ENCODE measurements at regions not wholly inside any gene's neighbourhood (a gene's known extent, or its start where the extent isn't known, plus 50 kb on each side); places are given as distances from the start of the nearest gene placed in this dataset.

DNA sequence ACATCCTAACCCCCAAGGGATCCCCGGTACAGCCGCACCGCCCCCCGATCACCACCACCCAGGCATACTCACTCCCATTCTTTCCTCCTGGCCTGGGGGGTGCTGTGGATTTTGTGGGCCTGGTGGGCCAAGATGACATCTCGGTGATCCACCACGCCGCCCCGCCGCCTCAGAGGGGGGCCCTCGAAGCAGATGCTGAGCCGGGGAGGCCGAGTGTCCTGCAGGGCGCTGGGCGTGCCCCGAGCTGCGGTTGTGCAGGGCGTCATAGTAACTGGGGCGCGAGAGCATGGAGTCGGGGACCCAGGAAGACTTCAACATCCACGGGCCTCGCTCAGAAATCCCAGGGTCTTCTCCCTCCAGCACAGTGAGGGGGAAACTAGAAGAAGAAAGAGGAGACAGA lies 93.4 kb upstream of the CACNA1A start:
- TF ChIP-seq, protein P1, sequence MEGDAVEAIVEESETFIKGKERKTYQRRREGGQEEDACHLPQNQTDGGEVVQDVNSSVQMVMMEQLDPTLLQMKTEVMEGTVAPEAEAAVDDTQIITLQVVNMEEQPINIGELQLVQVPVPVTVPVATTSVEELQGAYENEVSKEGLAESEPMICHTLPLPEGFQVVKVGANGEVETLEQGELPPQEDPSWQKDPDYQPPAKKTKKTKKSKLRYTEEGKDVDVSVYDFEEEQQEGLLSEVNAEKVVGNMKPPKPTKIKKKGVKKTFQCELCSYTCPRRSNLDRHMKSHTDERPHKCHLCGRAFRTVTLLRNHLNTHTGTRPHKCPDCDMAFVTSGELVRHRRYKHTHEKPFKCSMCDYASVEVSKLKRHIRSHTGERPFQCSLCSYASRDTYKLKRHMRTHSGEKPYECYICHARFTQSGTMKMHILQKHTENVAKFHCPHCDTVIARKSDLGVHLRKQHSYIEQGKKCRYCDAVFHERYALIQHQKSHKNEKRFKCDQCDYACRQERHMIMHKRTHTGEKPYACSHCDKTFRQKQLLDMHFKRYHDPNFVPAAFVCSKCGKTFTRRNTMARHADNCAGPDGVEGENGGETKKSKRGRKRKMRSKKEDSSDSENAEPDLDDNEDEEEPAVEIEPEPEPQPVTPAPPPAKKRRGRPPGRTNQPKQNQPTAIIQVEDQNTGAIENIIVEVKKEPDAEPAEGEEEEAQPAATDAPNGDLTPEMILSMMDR (IDR thresholded peaks at IDR 0.05; ENCODE audit: low read depth, low read length) = no peak
- ChIA-PET POLR2A (no interaction called here), CTCF (interaction anchor here (0.5 to 3.6 kb wide), 3 partner anchors 10 to 121 kb away, joined by 4 to 23 read pairs (median 11); no protein-coding TSS in a partner anchor)
- DNase-seq (ENCODE audit: low read depth, low spot score) = no peak
- no peaks in the 10 kb centered on the region for H3K9me3 ChIP-seq (ENCODE audit: control insufficient read depth, insufficient read depth, low read length)
- no peak overlapping the region for H3K4me3 ChIP-seq (ENCODE audit: low read depth, low read length)
- H3K27me3 ChIP-seq (ENCODE audit: control insufficient read depth, insufficient read depth, low read length) = no peaks in the 10 kb centered on the region
- no peak overlapping the region for H3K27ac ChIP-seq (ENCODE audit: low read depth, low read length)

DNA sequence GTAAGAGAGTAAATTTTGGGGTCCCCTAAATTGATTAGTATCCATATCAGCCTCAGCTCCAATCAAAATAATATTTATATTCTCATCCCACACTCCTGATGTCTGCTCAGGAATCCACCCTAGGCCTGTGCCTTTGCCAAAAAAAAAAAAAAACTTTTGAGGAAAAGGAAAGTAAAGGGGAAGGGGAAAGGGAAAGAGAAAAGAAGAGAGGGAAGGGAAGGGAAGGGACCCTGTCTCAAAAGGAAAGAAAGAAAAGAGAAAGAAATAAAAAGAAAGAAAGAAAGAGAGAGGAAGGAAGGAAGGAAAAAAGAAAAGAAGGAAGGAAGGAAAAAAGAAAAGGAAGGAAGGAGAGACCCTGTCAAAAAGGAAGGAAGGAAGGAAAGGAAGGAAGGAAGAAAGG lies 91.8 kb upstream of the CACNA1A start:
- Histone ChIP-seq H3K4me3 (ENCODE audit: low read depth, low read length) (no peak overlapping the region), H3K9me3 (ENCODE audit: control insufficient read depth, insufficient read depth, low read length) (no peaks in the 10 kb centered on the region), H3K27ac (ENCODE audit: low read depth, low read length) (no peak overlapping the region), H3K27me3 (ENCODE audit: control insufficient read depth, insufficient read depth, low read length) (no peaks in the 10 kb centered on the region)
- ChIA-PET POLR2A (no interaction called here), CTCF (interaction anchor here (0.6 to 4.4 kb wide), 7 partner anchors 8 to 301 kb away, joined by 3 to 59 read pairs (median 5); no protein-coding TSS in a partner anchor)
- DNase-seq (ENCODE audit: low read depth, low spot score) = no peak
- TF ChIP-seq, protein P1 (IDR thresholded peaks at IDR 0.05; ENCODE audit: low read depth, low read length) = no peak

DNA sequence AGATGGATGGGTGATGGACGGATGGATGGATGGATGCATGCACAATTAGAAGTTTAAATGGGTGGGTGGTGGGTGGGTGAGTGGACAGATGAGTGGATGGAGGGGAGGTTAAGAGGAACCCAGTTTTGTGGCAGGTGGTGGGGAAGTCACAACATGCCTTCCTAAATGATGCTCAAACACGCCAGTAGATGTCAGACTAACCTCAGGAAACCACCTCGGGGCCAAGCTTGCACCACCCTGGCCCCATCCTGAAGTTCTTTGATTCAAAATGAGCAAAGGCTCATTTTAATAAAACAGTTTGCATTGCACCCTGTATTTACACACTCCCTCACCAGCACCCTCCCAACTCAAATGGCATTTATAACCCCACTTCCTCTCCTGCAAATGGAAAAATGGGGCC lies 91.4 kb upstream of the CACNA1A start:
- H3K4me3 ChIP-seq (ENCODE audit: low read depth, low read length) = no peak overlapping the region
- H3K27ac ChIP-seq (ENCODE audit: low read depth, low read length) = no peak overlapping the region
- TF ChIP-seq, protein P1 (IDR thresholded peaks at IDR 0.05; ENCODE audit: low read depth, low read length) = peak; percentile 79
- POLR2A ChIA-PET = no interaction called here
- DNase-seq (ENCODE audit: low read depth, low spot score) = peak; percentile 54
- CTCF ChIA-PET = interaction anchor here (0.7 to 4.4 kb wide), 6 partner anchors 8 to 301 kb away, joined by 3 to 59 read pairs (median 8); no protein-coding TSS in a partner anchor
- no peaks in the 10 kb centered on the region for H3K9me3 ChIP-seq (ENCODE audit: control insufficient read depth, insufficient read depth, low read length)
- no peaks in the 10 kb centered on the region for H3K27me3 ChIP-seq (ENCODE audit: control insufficient read depth, insufficient read depth, low read length)

DNA sequence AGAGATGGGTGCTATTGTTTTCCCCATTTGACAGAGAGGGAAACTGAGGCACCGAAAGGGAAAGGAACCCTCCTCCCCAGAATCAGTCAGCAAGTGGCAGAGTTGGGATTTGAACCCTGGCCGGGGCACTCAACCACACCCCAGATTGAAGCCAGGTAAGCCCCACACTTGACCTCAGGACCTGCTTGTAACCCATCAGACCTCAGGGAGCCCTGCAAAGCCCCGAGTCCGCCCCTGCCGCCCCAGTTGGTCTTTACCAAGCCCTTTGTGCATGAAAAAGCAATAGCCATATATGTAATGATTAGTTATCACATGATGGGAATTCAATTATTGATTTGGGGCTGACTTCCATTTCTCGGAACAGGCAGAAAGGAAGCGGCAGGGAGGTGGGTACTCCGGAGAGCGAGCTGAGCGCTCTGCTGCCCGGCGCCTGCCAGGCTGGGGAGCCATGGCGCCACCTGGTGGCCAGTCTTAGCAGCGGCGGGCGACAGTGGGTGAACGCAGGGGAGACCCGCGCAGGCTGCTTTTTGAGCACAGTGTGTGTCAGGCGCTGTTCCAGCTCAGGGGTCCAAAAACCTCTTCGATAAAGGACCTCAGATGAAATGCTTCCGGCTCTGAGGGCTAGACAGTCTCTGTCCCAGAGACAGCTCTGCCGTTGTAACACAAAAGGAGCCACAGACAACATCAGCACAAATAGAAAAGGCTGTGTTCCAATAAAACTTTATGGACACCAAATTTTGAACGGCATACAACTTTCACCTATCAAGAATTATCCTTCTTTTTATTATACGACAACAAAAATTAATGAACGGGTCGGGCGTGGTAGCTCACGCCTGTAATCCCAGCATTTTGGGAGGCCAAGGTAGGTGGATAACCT lies 82.9 kb upstream of the CACNA1A start:
- Histone ChIP-seq H3K27ac (ENCODE audit: low read depth, low read length) (no peak overlapping the region), H3K9me3 (ENCODE audit: control insufficient read depth, insufficient read depth, low read length) (no peaks in the 10 kb centered on the region), H3K27me3 (ENCODE audit: control insufficient read depth, insufficient read depth, low read length) (no peaks in the 10 kb centered on the region), H3K4me3 (ENCODE audit: low read depth, low read length) (no peak overlapping the region)
- peak; percentile 24 for DNase-seq (ENCODE audit: low read depth, low spot score)
- TF ChIP-seq, protein P1 (IDR thresholded peaks at IDR 0.05; ENCODE audit: low read depth, low read length) = peak; percentile 96
- POLR2A ChIA-PET = interaction anchor here (0.9 kb wide), 1 partner anchor 311 kb away, joined by 6 read pairs; no protein-coding TSS in a partner anchor
- CTCF ChIA-PET = interaction anchor here (0.5 to 6.3 kb wide), 43 partner anchors 10 to 623 kb away, joined by 3 to 142 read pairs (median 4); no protein-coding TSS in a partner anchor

DNA sequence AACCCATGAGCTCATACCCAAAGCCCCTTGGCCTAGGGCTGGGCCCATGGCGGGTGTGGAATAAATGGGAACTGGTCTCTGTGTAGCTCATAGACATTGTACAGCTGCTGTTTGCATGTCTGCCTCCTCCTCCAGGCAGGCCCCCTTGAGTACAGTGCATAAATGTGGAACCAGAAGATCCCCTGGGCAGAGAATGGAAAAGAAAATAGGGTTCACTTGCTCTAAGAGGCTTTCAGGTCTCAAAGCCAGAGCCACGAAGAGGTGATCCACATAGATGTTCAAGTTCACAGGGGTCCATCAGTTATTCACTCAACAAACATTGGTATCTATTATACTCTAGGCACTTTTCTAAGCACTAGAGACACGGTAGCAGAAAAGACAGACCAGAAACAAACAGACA lies 79.2 kb upstream of the CACNA1A start:
- Histone ChIP-seq H3K27ac (ENCODE audit: low read depth, low read length) (no peak overlapping the region), H3K9me3 (ENCODE audit: control insufficient read depth, insufficient read depth, low read length) (no peaks in the 10 kb centered on the region), H3K27me3 (ENCODE audit: control insufficient read depth, insufficient read depth, low read length) (peaks cover 2% of the 10 kb centered on the region), H3K4me3 (ENCODE audit: low read depth, low read length) (no peak overlapping the region)
- CTCF ChIA-PET = interaction anchor here (1.6 kb wide), 1 partner anchor 308 kb away, joined by 4 read pairs; no protein-coding TSS in a partner anchor
- TF ChIP-seq, protein P1 (IDR thresholded peaks at IDR 0.05; ENCODE audit: low read depth, low read length) = no peak
- POLR2A ChIA-PET = no interaction called here
- DNase-seq (ENCODE audit: low read depth, low spot score) = no peak
